DND-41 (cell line): ENCODE measurements at regions not wholly inside any gene's neighbourhood (a gene's known extent, or its start where the extent isn't known, plus 50 kb on each side); places are given as distances from the start of the nearest gene placed in this dataset.

Source experiments
- ATAC-seq: fragments of 200-7000 bp; cut with Tn5 transposase; 3 replicates; pipeline ENCODE4 v1.9.1; 2021; ENCODE audit warnings: low read depth; ENCODE audit not compliant: insufficient read depth
- DNase-seq: peaks from one replicate; pipeline ENCODE4 v3.0.0-alpha.2; 2020
- H2AFZ ChIP-seq: 2 replicates; pipeline ENCODE4 v1.6.0; 2012; ENCODE audit warnings: low read depth, low read length
- H3K27ac ChIP-seq: 2 replicates; pipeline ENCODE4 v1.5.1; 2012; ENCODE audit warnings: low read length, inconsistent platforms
- H3K27me3 ChIP-seq: fragments of 200-600 bp; sonication (generic); 2 replicates; pipeline ENCODE4 v1.6.0; 2012; ENCODE audit warnings: low read length, mild to moderate bottlenecking, inconsistent platforms; ENCODE audit not compliant: insufficient read depth, poor library complexity
- H3K36me3 ChIP-seq: 2 replicates; pipeline ENCODE4 v1.5.1; 2012; ENCODE audit warnings: low read length, inconsistent platforms; ENCODE audit not compliant: insufficient read depth
- H3K4me1 ChIP-seq: 2 replicates; pipeline ENCODE4 v1.5.1; 2012; ENCODE audit warnings: mild to moderate bottlenecking, low read length; ENCODE audit not compliant: insufficient read depth
- H3K4me2 ChIP-seq: 2 replicates; pipeline ENCODE4 v1.6.0; 2012; ENCODE audit warnings: mild to moderate bottlenecking, moderate library complexity, low read length, inconsistent platforms; ENCODE audit not compliant: insufficient read depth
- H3K4me3 ChIP-seq, 2 experiments: fragments of 200-600 bp in 1 of 2; shearing (Covaris generic) in 1 of 2; 2 replicates each; pipeline ENCODE4 v1.5.1; 2012 to 2016; ENCODE audit warnings: inconsistent platforms in 2 of 2, low read length in 2 of 2, mild to moderate bottlenecking in 2 of 2, low read depth in 1 of 2, moderate library complexity in 1 of 2
- H3K79me2 ChIP-seq: 2 replicates; pipeline ENCODE4 v1.6.0; 2012; ENCODE audit warnings: low read length, inconsistent platforms; ENCODE audit not compliant: insufficient read depth
- H3K9ac ChIP-seq: 2 replicates; pipeline ENCODE4 v1.6.0; 2012; ENCODE audit warnings: low read depth, mild to moderate bottlenecking, inconsistent platforms, low read length, moderate library complexity
- H3K9me3 ChIP-seq: 2 replicates; pipeline ENCODE4 v1.5.1; 2012; ENCODE audit warnings: low read length, moderate library complexity, mild to moderate bottlenecking, inconsistent platforms; ENCODE audit not compliant: insufficient read depth, severe bottlenecking
- H4K20me1 ChIP-seq: 2 replicates; pipeline ENCODE4 v1.6.0; 2012; ENCODE audit warnings: low read length; ENCODE audit not compliant: insufficient read depth
- EZH2 ChIP-seq: IDR thresholded peaks from 3 replicates; pipeline ENCODE4 v1.6.1; 2012; ENCODE audit warnings: borderline replicate concordance, low read depth, mild to moderate bottlenecking, moderate library complexity, low read length, inconsistent platforms; ENCODE audit not compliant: severe bottlenecking
- TF ChIP-seq, protein P1 (sequence below): IDR thresholded peaks from 2 replicates; pipeline ENCODE4 v1.5.1; 2012; ENCODE audit warnings: borderline replicate concordance, low read length, moderate library complexity, mild to moderate bottlenecking; ENCODE audit not compliant: poor library complexity, severe bottlenecking; ENCODE audit errors: extremely low read depth

DNA sequence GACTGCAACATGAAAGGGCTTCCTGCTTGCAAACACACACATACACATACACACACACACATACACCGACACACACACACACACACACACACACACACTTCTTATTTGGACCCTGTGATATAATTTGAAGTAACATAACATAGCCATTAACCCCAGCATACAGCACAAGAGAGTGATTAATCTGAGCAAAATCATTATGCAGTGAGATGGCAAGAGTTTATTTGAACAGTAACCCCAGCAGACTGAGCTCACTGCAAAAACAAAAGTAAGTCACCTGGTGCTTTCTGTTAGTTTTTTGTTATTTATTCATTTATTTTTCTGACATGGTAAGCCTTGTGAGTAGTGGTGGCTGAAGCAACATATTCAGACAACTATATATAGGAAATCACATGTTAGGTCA is 93.7 kb downstream of the NOL4 start:
- no peaks in the 10 kb centered on the region for H3K27me3 ChIP-seq
- DNase-seq (no peak), ATAC-seq (no peak)

DNA sequence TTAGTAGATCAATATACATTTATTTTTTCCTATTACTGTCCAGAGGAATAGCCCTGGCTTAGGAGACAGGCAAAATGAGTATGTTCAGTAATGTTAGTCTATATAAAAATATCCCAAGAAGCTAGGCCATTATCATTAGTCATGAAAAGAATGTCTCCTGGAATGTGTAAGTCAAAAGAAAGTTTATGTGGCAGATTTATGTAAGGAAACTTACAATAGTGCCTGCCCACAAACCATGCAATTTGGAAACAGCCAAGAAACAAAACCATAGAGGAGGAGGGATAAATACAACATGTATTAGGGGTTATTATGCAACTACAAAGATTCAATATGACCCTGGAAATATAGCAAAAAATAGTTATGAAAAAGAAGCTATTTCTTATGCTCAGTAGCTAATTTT is 96.3 kb downstream of the NOL4 start:
- no peak overlapping the region for H3K27ac ChIP-seq
- TF ChIP-seq, protein P1, sequence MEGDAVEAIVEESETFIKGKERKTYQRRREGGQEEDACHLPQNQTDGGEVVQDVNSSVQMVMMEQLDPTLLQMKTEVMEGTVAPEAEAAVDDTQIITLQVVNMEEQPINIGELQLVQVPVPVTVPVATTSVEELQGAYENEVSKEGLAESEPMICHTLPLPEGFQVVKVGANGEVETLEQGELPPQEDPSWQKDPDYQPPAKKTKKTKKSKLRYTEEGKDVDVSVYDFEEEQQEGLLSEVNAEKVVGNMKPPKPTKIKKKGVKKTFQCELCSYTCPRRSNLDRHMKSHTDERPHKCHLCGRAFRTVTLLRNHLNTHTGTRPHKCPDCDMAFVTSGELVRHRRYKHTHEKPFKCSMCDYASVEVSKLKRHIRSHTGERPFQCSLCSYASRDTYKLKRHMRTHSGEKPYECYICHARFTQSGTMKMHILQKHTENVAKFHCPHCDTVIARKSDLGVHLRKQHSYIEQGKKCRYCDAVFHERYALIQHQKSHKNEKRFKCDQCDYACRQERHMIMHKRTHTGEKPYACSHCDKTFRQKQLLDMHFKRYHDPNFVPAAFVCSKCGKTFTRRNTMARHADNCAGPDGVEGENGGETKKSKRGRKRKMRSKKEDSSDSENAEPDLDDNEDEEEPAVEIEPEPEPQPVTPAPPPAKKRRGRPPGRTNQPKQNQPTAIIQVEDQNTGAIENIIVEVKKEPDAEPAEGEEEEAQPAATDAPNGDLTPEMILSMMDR: no peak
- no peak for TF ChIP-seq EZH2
- no peaks in the 10 kb centered on the region for H4K20me1 ChIP-seq
- H3K4me2 ChIP-seq: no peak overlapping the region
- H3K4me1 ChIP-seq: no peaks in the 10 kb centered on the region
- H3K9me3 ChIP-seq: no peaks in the 10 kb centered on the region
- ATAC-seq: no peak
- H3K4me3 ChIP-seq: no peak overlapping the region
- H2AFZ ChIP-seq: no peak overlapping the region
- H3K79me2 ChIP-seq: no peaks in the 10 kb centered on the region
- H3K36me3 ChIP-seq: no peaks in the 10 kb centered on the region
- DNase-seq: no peak
- no peaks in the 10 kb centered on the region for H3K27me3 ChIP-seq
- H3K9ac ChIP-seq: no peak overlapping the region

More for the DNA sequence above, 93.7 kb downstream of the NOL4 start:
- Histone ChIP-seq H3K9ac (no peak overlapping the region), H3K36me3 (no peaks in the 10 kb centered on the region), H4K20me1 (no peaks in the 10 kb centered on the region), H3K79me2 (no peaks in the 10 kb centered on the region), H3K4me3 (no peak overlapping the region), H3K4me1 (no peaks in the 10 kb centered on the region), H3K9me3 (no peaks in the 10 kb centered on the region), H3K27ac (no peak overlapping the region), H2AFZ (no peak overlapping the region), H3K4me2 (no peak overlapping the region)
- no peak for TF ChIP-seq EZH2
- TF ChIP-seq, protein P1: no peak

DNA sequence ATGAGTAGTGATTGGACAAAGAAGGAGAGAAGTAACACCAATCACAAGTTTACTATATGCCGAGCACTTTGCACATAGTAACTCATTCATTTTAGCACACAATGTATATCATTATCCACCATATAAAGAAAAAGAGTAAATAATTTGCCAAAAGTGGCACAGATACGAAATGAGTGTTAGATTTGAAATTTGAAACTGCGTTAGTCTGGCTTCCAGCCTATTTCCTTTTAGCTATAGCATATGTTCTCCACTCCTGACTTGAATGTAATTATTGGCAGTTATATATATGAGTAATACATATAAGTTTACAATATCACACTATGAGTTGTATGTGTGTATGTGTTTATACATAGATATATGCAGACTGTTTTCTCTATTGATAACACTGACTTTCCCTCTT is 98.6 kb downstream of the NOL4 start:
- DNase-seq (no peak), ATAC-seq (no peak)
- H3K9ac ChIP-seq: no peak overlapping the region
- no peak overlapping the region for H3K4me2 ChIP-seq
- no peaks in the 10 kb centered on the region for H3K4me1 ChIP-seq
- H3K27ac ChIP-seq: no peak overlapping the region
- TF ChIP-seq EZH2: no peak
- TF ChIP-seq, protein P1: no peak
- no peak overlapping the region for H2AFZ ChIP-seq
- no peaks in the 10 kb centered on the region for H4K20me1 ChIP-seq
- H3K4me3 ChIP-seq: no peak overlapping the region
- H3K36me3 ChIP-seq: no peaks in the 10 kb centered on the region
- no peaks in the 10 kb centered on the region for H3K79me2 ChIP-seq
- no peaks in the 10 kb centered on the region for H3K9me3 ChIP-seq
- no peaks in the 10 kb centered on the region for H3K27me3 ChIP-seq
